OCI-LY7 (cell line): ENCODE measurements at regions not wholly inside any gene's neighbourhood (a gene's known extent, or its start where the extent isn't known, plus 50 kb on each side); places are given as distances from the start of the nearest gene placed in this dataset.

Experiments used
- BruUV-seq: library from RNA; stranded (reverse); fragments of 400-500 nt; replicated peaks from 2 replicates; lab custom pipeline; 2021; lab: Mats Ljungman, UMichigan
- CTCF ChIA-PET: fragments of 300-600 bp; sonication (Branson Sonifier 250); formaldehyde crosslinking; loops from one replicate; lab custom pipeline; 2022; ENCODE audit warnings: antibody characterized with exemption; ENCODE audit not compliant: unreplicated experiment; lab: Charles Lee
- POLR2A ChIA-PET: fragments of 300-600 bp; sonication (Branson Sonifier 250); formaldehyde crosslinking; loops from one replicate; lab custom pipeline; 2022; ENCODE audit warnings: antibody characterized with exemption; lab: Charles Lee
- DNase-seq: peaks from one replicate; pipeline ENCODE4 v3.0.0-alpha.2; 2015; ENCODE audit warnings: low spot score
- H2AFZ ChIP-seq: fragments of 200-600 bp; sonication (generic), shearing (Covaris generic); 2 replicates; pipeline ENCODE4 v1.6.1; 2014; ENCODE audit warnings: mild to moderate bottlenecking, antibody characterized with exemption, low read length, moderate library complexity
- H3K27ac ChIP-seq: fragments of 200-600 bp; sonication (generic); 2 replicates; pipeline ENCODE4 v1.5.1; 2014; ENCODE audit warnings: mixed run types, low read depth, mild to moderate bottlenecking, moderate library complexity, low read length, inconsistent platforms; ENCODE audit not compliant: poor library complexity, severe bottlenecking
- H3K36me3 ChIP-seq: fragments of 200-600 bp; sonication (generic); 2 replicates; pipeline ENCODE4 v1.6.1; 2014; ENCODE audit warnings: mild to moderate bottlenecking, antibody characterized with exemption, low read length, moderate library complexity, mixed read lengths; ENCODE audit not compliant: insufficient read depth
- H3K4me1 ChIP-seq: fragments of 200-600 bp; sonication (generic); 2 replicates; pipeline ENCODE4 v1.5.1; 2014; ENCODE audit warnings: mild to moderate bottlenecking, low read length; ENCODE audit not compliant: insufficient read depth, poor library complexity, severe bottlenecking
- H3K4me2 ChIP-seq: fragments of 200-600 bp; sonication (generic); 2 replicates; pipeline ENCODE4 v1.6.1; 2014; ENCODE audit warnings: mild to moderate bottlenecking, low read length
- H3K4me3 ChIP-seq: fragments of 200-600 bp; sonication (generic); 2 replicates; pipeline ENCODE4 v1.5.1; 2014; ENCODE audit warnings: mild to moderate bottlenecking, low read depth, low read length; ENCODE audit not compliant: poor library complexity, severe bottlenecking
- H3K79me2 ChIP-seq: fragments of 200-600 bp; sonication (generic); 2 replicates; pipeline ENCODE4 v1.6.1; 2016; ENCODE audit warnings: low read depth, mild to moderate bottlenecking, low read length, moderate library complexity, mixed read lengths; ENCODE audit not compliant: insufficient read depth
- H3K9me2 ChIP-seq: fragments of 200-600 bp; sonication (generic); 2 replicates; pipeline ENCODE4 v1.6.1; 2016; ENCODE audit warnings: mild to moderate bottlenecking, low read length, mixed read lengths; ENCODE audit not compliant: insufficient read depth
- H3K9me3 ChIP-seq: fragments of 200-600 bp; sonication (generic); 2 replicates; pipeline ENCODE4 v1.6.1; 2014; ENCODE audit warnings: mild to moderate bottlenecking, mixed run types, low read length, mixed read lengths
- H4K20me1 ChIP-seq: fragments of 200-600 bp; sonication (generic); 2 replicates; pipeline ENCODE4 v1.6.1; 2014; ENCODE audit warnings: mild to moderate bottlenecking, antibody characterized with exemption, low read length, moderate library complexity, mixed read lengths; ENCODE audit not compliant: insufficient read depth
- EZH2phosphoT487 ChIP-seq: fragments of 200-600 bp; sonication (generic); IDR thresholded peaks from 2 replicates; pipeline ENCODE4 v1.6.1; 2018; ENCODE audit warnings: low read depth, borderline replicate concordance, mild to moderate bottlenecking, mixed run types, antibody characterized with exemption, low read length, moderate library complexity, mixed read lengths
- intact Hi-C: fragments of 100-400 bp; cut with micrococcal nuclease; formaldehyde crosslinking; loops from one replicate; pipeline ENCODE4 v1.10.0; 2022; ENCODE audit not compliant: unreplicated experiment
- TF ChIP-seq, protein P1 (sequence below): fragments of 200-600 bp; sonication (generic); conservative IDR thresholded peaks from 2 replicates; pipeline ENCODE4 v1.5.1; 2014; ENCODE audit warnings: mild to moderate bottlenecking, antibody characterized with exemption, low read length, moderate library complexity, mixed read lengths

DNA sequence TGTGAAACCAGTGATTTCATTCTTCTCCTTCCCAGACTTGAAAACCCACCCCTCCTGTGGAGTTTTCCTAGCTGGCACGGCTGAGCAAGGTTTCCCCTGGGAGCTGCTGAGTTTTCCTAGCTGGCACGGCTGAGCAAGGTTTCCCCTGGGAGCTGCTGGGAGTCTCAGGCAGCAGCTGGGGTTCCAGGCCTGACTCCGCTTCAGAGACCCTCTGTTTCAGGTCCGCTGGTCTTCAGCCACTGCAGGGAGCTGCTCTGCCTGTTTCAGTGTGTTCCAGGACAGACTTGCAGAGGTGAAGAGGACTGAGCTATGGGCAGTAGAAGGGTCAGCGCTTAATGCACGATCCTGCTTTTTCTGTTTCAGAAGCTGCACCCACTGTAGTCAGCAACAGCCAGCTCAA is 104.9 kb downstream of the XRCC2 start:
- TF ChIP-seq, protein P1, sequence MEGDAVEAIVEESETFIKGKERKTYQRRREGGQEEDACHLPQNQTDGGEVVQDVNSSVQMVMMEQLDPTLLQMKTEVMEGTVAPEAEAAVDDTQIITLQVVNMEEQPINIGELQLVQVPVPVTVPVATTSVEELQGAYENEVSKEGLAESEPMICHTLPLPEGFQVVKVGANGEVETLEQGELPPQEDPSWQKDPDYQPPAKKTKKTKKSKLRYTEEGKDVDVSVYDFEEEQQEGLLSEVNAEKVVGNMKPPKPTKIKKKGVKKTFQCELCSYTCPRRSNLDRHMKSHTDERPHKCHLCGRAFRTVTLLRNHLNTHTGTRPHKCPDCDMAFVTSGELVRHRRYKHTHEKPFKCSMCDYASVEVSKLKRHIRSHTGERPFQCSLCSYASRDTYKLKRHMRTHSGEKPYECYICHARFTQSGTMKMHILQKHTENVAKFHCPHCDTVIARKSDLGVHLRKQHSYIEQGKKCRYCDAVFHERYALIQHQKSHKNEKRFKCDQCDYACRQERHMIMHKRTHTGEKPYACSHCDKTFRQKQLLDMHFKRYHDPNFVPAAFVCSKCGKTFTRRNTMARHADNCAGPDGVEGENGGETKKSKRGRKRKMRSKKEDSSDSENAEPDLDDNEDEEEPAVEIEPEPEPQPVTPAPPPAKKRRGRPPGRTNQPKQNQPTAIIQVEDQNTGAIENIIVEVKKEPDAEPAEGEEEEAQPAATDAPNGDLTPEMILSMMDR = no peak
- no peak for TF ChIP-seq EZH2phosphoT487
- no peak overlapping the region for H3K27ac ChIP-seq
- ChIA-PET POLR2A (interaction anchor here (0.5 to 1.0 kb wide), 2 partner anchors 12 to 105 kb away, joined by 4 to 7 read pairs; no protein-coding TSS in a partner anchor), CTCF (no interaction called here)
- no peak overlapping the region for H3K4me2 ChIP-seq
- H3K4me1 ChIP-seq = no peaks in the 10 kb centered on the region
- H2AFZ ChIP-seq = no peak overlapping the region
- DNase-seq = no peak
- H3K4me3 ChIP-seq = no peak overlapping the region
- no peaks in the 10 kb centered on the region for H3K9me2 ChIP-seq
- H3K36me3 ChIP-seq = no peaks in the 10 kb centered on the region
- H3K79me2 ChIP-seq = no peaks in the 10 kb centered on the region
- no peaks in the 10 kb centered on the region for H4K20me1 ChIP-seq
- intact Hi-C loops = no loop called here
- H3K9me3 ChIP-seq = no peaks in the 10 kb centered on the region
- no TSS peak for BruUV-seq

GRCh38 chr7:152568972-152569371 is 107.0 kb downstream of the XRCC2 start:
- Histone ChIP-seq H3K9me3 (no peaks in the 10 kb centered on the region), H3K79me2 (no peaks in the 10 kb centered on the region), H3K4me2 (no peak overlapping the region), H3K4me3 (no peak overlapping the region), H3K9me2 (no peaks in the 10 kb centered on the region), H3K36me3 (no peaks in the 10 kb centered on the region), H4K20me1 (no peaks in the 10 kb centered on the region), H3K4me1 (no peaks in the 10 kb centered on the region), H3K27ac (no peak overlapping the region), H2AFZ (no peak overlapping the region)
- ChIA-PET POLR2A (no interaction called here), CTCF (no interaction called here)
- no peak for TF ChIP-seq EZH2phosphoT487
- TF ChIP-seq, protein P1 = no peak
- BruUV-seq = no TSS peak
- intact Hi-C loops = no loop called here
- no peak for DNase-seq

GRCh38 chr7:152565731-152566130 is 110.2 kb downstream of the XRCC2 start:
- Histone ChIP-seq H3K4me1 (no peaks in the 10 kb centered on the region), H3K4me2 (no peak overlapping the region), H3K79me2 (no peaks in the 10 kb centered on the region), H3K4me3 (no peak overlapping the region), H4K20me1 (no peaks in the 10 kb centered on the region), H2AFZ (no peak overlapping the region), H3K27ac (no peak overlapping the region), H3K36me3 (no peaks in the 10 kb centered on the region), H3K9me3 (no peaks in the 10 kb centered on the region), H3K9me2 (no peaks in the 10 kb centered on the region)
- intact Hi-C loops = no loop called here
- ChIA-PET CTCF (no interaction called here), POLR2A (no interaction called here)
- TF ChIP-seq, protein P1 = no peak
- TF ChIP-seq EZH2phosphoT487 = no peak
- no peak for DNase-seq
- no TSS peak for BruUV-seq
